PC-3 (cell line): ENCODE measurements at regions not wholly inside any gene's neighbourhood (a gene's known extent, or its start where the extent isn't known, plus 50 kb on each side); places are given as distances from the start of the nearest gene placed in this dataset.

Experiments used
- ATAC-seq: fragments of 200-7000 bp; cut with Tn5 transposase; 2 replicates; pipeline ENCODE4 v1.9.1; 2020; ENCODE audit warnings: mild to moderate bottlenecking, moderate library complexity
- BruUV-seq: library from RNA; stranded (reverse); fragments of 400-500 nt; replicated peaks from 2 replicates; lab custom pipeline; 2021; lab: Mats Ljungman, UMichigan
- CTCF ChIA-PET: fragments of 300-600 bp; sonication (Branson Sonifier 250); formaldehyde crosslinking; loops from one replicate; lab custom pipeline; 2022; ENCODE audit warnings: antibody characterized with exemption; lab: Charles Lee
- POLR2A ChIA-PET: fragments of 300-600 bp; sonication (Branson Sonifier 250); formaldehyde crosslinking; loops from one replicate; lab custom pipeline; 2022; ENCODE audit warnings: antibody characterized with exemption; ENCODE audit not compliant: unreplicated experiment; lab: Charles Lee
- DNase-seq: peaks from one replicate; pipeline ENCODE4 v3.0.0-alpha.2; 2015
- H2AFZ ChIP-seq: fragments of 300-600 bp; sonication (generic); 2 replicates; pipeline ENCODE4 v1.6.0; 2016; ENCODE audit warnings: antibody characterized with exemption, low read length
- H3F3A ChIP-seq: fragments of 300-600 bp; sonication (generic); one replicate; pipeline ENCODE4 v1.6.0; 2017; ENCODE audit warnings: antibody characterized with exemption, low read length, control low read depth, mild to moderate bottlenecking; ENCODE audit not compliant: unreplicated experiment
- H3K27ac ChIP-seq: fragments of 300-600 bp; sonication (generic); 2 replicates; pipeline ENCODE4 v1.5.1; 2016; ENCODE audit warnings: mild to moderate bottlenecking, low read length
- H3K27me3 ChIP-seq: fragments of 300-600 bp; sonication (generic); 2 replicates; pipeline ENCODE4 v1.6.1; 2016; ENCODE audit warnings: low read length, mixed read lengths
- H3K36me3 ChIP-seq: fragments of 300-600 bp; sonication (generic); 2 replicates; pipeline ENCODE4 v1.6.1; 2016; ENCODE audit warnings: low read depth, mixed run types, low read length, mixed read lengths
- H3K4me1 ChIP-seq: fragments of 300-600 bp; sonication (generic); 2 replicates; pipeline ENCODE4 v1.5.1; 2016; ENCODE audit warnings: low read length; ENCODE audit not compliant: insufficient read depth
- H3K4me2 ChIP-seq: fragments of 300-600 bp; sonication (generic); 2 replicates; pipeline ENCODE4 v1.6.0; 2016; ENCODE audit warnings: low read length
- H3K4me3 ChIP-seq: fragments of 300-600 bp; sonication (generic); 2 replicates; pipeline ENCODE4 v1.5.1; 2016; ENCODE audit warnings: mild to moderate bottlenecking, low read length, mixed read lengths
- H3K79me2 ChIP-seq: fragments of 300-600 bp; sonication (generic); 2 replicates; pipeline ENCODE4 v1.6.1; 2017; ENCODE audit warnings: low read length, mixed read lengths
- H3K9ac ChIP-seq: fragments of 300-600 bp; sonication (generic); 2 replicates; pipeline ENCODE4 v1.6.0; 2016; ENCODE audit warnings: mild to moderate bottlenecking, low read length
- H3K9me2 ChIP-seq: fragments of 300-600 bp; sonication (generic); replicated peaks from 2 replicates; pipeline ENCODE4 v1.6.1; 2016; ENCODE audit warnings: mixed run types, low read length, mixed read lengths
- H3K9me3 ChIP-seq: fragments of 300-600 bp; sonication (generic); 2 replicates; pipeline ENCODE4 v1.6.1; 2016; ENCODE audit warnings: low read length, mixed read lengths
- H4K20me1 ChIP-seq: fragments of 300-600 bp; sonication (generic); 2 replicates; pipeline ENCODE4 v1.6.1; 2016; ENCODE audit warnings: low read length, mixed read lengths
- CTCF ChIP-seq: fragments of 300-600 bp; sonication (generic); conservative IDR thresholded peaks from 2 replicates; pipeline ENCODE4 v1.5.1; 2017; ENCODE audit warnings: antibody characterized with exemption, low read depth, mild to moderate bottlenecking, low read length
- EZH2 ChIP-seq: fragments of 300-600 bp; sonication (generic); IDR thresholded peaks from one replicate; pipeline ENCODE4 v1.6.1; 2017; ENCODE audit warnings: antibody characterized with exemption, mild to moderate bottlenecking, low read length; ENCODE audit not compliant: unreplicated experiment
- EZH2phosphoT487 ChIP-seq: fragments of 300-600 bp; sonication (generic); IDR thresholded peaks from 2 replicates; pipeline ENCODE4 v1.6.1; 2018; ENCODE audit warnings: mild to moderate bottlenecking, antibody characterized with exemption, low read length, borderline replicate concordance
- intact Hi-C: fragments of 100-400 bp; cut with micrococcal nuclease; formaldehyde crosslinking; loops from 2 replicates; pipeline ENCODE4 v1.9.0; 2023

- ChIA-PET CTCF (no interaction called here), POLR2A (no interaction called here)
- Histone ChIP-seq H3K9ac (no peak overlapping the region), H3K36me3 (no peaks in the 10 kb centered on the region), H3K9me3 (no peaks in the 10 kb centered on the region), H4K20me1 (no peaks in the 10 kb centered on the region), H3F3A (no peaks in the 10 kb centered on the region), H3K79me2 (no peaks in the 10 kb centered on the region), H3K27ac (no peak overlapping the region), H3K9me2 (no peaks in the 10 kb centered on the region), H2AFZ (no peak overlapping the region), H3K4me2 (no peak overlapping the region), H3K27me3 (no peaks in the 10 kb centered on the region), H3K4me3 (no peak overlapping the region), H3K4me1 (no peaks in the 10 kb centered on the region)
- ATAC-seq (no peak), DNase-seq (no peak)
- no TSS peak for BruUV-seq
- TF ChIP-seq EZH2 (no peak), EZH2phosphoT487 (no peak), CTCF (no peak)
- intact Hi-C loops, result no loop called here
Observed at GRCh38 chr2:185144159-185144919, 546.0 kb downstream of the ZNF804A start.

- no peaks in the 10 kb centered on the region for H3K9me2 ChIP-seq
- intact Hi-C loops, result no loop called here
- no peaks in the 10 kb centered on the region for H3K27me3 ChIP-seq
- TF ChIP-seq CTCF, result no peak
- no peak for TF ChIP-seq EZH2phosphoT487
- no peak for TF ChIP-seq EZH2
- POLR2A ChIA-PET, result no interaction called here
- CTCF ChIA-PET, result no interaction called here
- H3K27ac ChIP-seq, result no peak overlapping the region
- H3K79me2 ChIP-seq, result no peaks in the 10 kb centered on the region
- no peak for DNase-seq
- no peaks in the 10 kb centered on the region for H3K4me1 ChIP-seq
- no TSS peak for BruUV-seq
- H3K9ac ChIP-seq, result no peak overlapping the region
- H3K4me2 ChIP-seq, result no peak overlapping the region
- no peaks in the 10 kb centered on the region for H4K20me1 ChIP-seq
- H3K36me3 ChIP-seq, result no peaks in the 10 kb centered on the region
- ATAC-seq, result no peak
- no peaks in the 10 kb centered on the region for H3F3A ChIP-seq
- no peak overlapping the region for H2AFZ ChIP-seq
- no peaks in the 10 kb centered on the region for H3K9me3 ChIP-seq
- no peak overlapping the region for H3K4me3 ChIP-seq
Observed at GRCh38 chr2:185145316-185146121, 547.2 kb downstream of the ZNF804A start.

- no peak overlapping the region for H3K4me2 ChIP-seq
- no peak overlapping the region for H3K4me3 ChIP-seq
- intact Hi-C loops, result no loop called here
- no peaks in the 10 kb centered on the region for H4K20me1 ChIP-seq
- DNase-seq (no peak), ATAC-seq (no peak)
- no peaks in the 10 kb centered on the region for H3K9me3 ChIP-seq
- no peaks in the 10 kb centered on the region for H3K79me2 ChIP-seq
- H3K9ac ChIP-seq, result no peak overlapping the region
- ChIA-PET CTCF (no interaction called here), POLR2A (no interaction called here)
- no peak overlapping the region for H3K27ac ChIP-seq
- TF ChIP-seq CTCF (no peak), EZH2 (no peak), EZH2phosphoT487 (no peak)
- H3K36me3 ChIP-seq, result no peaks in the 10 kb centered on the region
- H3K9me2 ChIP-seq, result no peaks in the 10 kb centered on the region
- no peaks in the 10 kb centered on the region for H3K27me3 ChIP-seq
- no peaks in the 10 kb centered on the region for H3K4me1 ChIP-seq
- H3F3A ChIP-seq, result no peaks in the 10 kb centered on the region
- no TSS peak for BruUV-seq
- H2AFZ ChIP-seq, result no peak overlapping the region
Observed at GRCh38 chr2:185147361-185147760, 549.0 kb downstream of the ZNF804A start.
